Right atrium auricular region (tissue), 2 donors: ENCODE measurements at regions not wholly inside any gene's neighbourhood (a gene's known extent, or its start where the extent isn't known, plus 50 kb on each side); places are given as distances from the start of the nearest gene placed in this dataset.
"Not testable (repeated sequence)": the region's sequence is repeated elsewhere in the genome, so short reads cannot be mapped to it uniquely, and the experiment has no call there.

Experiments
- DNase-seq: peaks from one replicate; pipeline ENCODE4 v3.0.0-alpha.2; 2019; ENCODE audit warnings: low spot score
- H3K27ac ChIP-seq, 2 donors: fragments of 200-600 bp; sonication (generic); 1 replicate in 1 of 2; 2 replicates in 1 of 2; pipeline ENCODE4 v1.5.1; 2016 to 2019
- H3K27me3 ChIP-seq, 2 donors: fragments of 200-600 bp; sonication (generic); one replicate each; pipeline versions ENCODE4 v1.5.1 to v1.6.0; 2017 to 2019
- H3K36me3 ChIP-seq: fragments of 200-600 bp; sonication (generic); one replicate; pipeline ENCODE4 v1.5.1; 2016
- H3K4me1 ChIP-seq, 2 donors: fragments of 200-600 bp; sonication (generic); one replicate each; pipeline versions ENCODE4 v1.5.1 to v1.6.0; 2017 to 2019
- H3K4me3 ChIP-seq, 2 donors: fragments of 200-600 bp; sonication (generic); 1 replicate in 1 of 2; 2 replicates in 1 of 2; pipeline ENCODE4 v1.5.1; 2017 to 2019; ENCODE audit warnings: mild to moderate bottlenecking in 1 of 2, moderate library complexity in 1 of 2
- H3K9me3 ChIP-seq, 2 donors: fragments of 200-600 bp; sonication (generic); one replicate each; pipeline ENCODE4 v1.5.1; 2019
- TF ChIP-seq, protein P1 (sequence below), 2 donors: fragments of 200-600 bp; sonication (generic); IDR thresholded peaks; one replicate each; pipeline ENCODE4 v1.5.1; 2019; ENCODE audit warnings: antibody characterized with exemption in 2 of 2

DNA sequence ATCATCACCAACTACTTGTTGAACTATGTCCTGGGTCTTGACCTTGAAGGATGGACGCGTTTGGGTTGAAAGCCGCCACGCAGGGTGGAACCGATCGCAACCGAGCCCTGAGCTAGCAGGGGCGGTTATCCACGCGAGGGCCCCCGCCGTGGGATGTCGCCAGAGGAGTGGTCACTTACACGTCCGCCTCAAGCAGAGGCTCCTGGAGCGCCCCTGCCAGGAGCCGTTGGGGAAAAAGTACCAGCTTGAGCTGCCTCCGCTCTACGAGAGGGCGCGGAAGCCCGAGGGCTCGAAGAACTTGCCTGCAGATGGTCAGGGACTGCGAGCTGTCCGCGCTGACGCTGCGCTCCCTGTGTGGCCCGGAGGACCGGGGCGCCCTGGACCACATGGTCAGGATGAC is 100.7 kb upstream of the OR4C13 start:
- no peak for DNase-seq

DNA sequence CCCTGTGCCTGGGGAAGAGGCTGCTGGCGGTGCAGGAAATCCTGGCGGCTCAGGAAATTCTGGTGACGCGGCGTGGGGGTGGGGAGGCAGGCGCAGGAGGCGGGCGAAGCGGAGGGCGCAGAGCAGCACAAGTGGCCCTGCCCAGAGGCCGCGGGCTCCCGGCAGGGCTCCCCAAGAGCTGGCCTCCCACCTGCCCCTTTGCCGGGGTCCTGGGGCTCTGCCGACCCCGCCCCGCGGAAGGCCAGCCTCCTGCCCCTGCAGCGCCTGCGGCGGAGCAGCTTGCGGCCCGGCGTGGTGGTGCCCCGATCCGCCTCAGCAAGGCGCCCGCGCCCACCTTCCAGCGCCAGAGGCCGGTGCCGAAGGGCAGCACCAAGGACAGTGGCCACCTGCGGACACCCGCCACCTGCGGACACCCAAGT is 100.2 kb upstream of the OR4C13 start:
- TF ChIP-seq, protein P1, sequence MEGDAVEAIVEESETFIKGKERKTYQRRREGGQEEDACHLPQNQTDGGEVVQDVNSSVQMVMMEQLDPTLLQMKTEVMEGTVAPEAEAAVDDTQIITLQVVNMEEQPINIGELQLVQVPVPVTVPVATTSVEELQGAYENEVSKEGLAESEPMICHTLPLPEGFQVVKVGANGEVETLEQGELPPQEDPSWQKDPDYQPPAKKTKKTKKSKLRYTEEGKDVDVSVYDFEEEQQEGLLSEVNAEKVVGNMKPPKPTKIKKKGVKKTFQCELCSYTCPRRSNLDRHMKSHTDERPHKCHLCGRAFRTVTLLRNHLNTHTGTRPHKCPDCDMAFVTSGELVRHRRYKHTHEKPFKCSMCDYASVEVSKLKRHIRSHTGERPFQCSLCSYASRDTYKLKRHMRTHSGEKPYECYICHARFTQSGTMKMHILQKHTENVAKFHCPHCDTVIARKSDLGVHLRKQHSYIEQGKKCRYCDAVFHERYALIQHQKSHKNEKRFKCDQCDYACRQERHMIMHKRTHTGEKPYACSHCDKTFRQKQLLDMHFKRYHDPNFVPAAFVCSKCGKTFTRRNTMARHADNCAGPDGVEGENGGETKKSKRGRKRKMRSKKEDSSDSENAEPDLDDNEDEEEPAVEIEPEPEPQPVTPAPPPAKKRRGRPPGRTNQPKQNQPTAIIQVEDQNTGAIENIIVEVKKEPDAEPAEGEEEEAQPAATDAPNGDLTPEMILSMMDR (IDR thresholded peaks at IDR 0.05): no peak
- H3K27ac ChIP-seq: no peak overlapping the region
- H3K4me1 ChIP-seq: no peaks in the 10 kb centered on the region
- no peak overlapping the region for H3K4me3 ChIP-seq
- H3K27me3 ChIP-seq: no peaks in the 10 kb centered on the region
- no peaks in the 10 kb centered on the region for H3K36me3 ChIP-seq
- DNase-seq: no peak
- H3K9me3 ChIP-seq: no peaks in the 10 kb centered on the region

More for the DNA sequence above, 100.7 kb upstream of the OR4C13 start:
- no peaks in the 10 kb centered on the region for H3K4me1 ChIP-seq
- no peak overlapping the region for H3K27ac ChIP-seq
- H3K4me3 ChIP-seq: no peak overlapping the region
- no peaks in the 10 kb centered on the region for H3K27me3 ChIP-seq
- H3K9me3 ChIP-seq: no peaks in the 10 kb centered on the region
- H3K36me3 ChIP-seq: no peaks in the 10 kb centered on the region
- TF ChIP-seq, protein P1 (IDR thresholded peaks at IDR 0.05): no peak

DNA sequence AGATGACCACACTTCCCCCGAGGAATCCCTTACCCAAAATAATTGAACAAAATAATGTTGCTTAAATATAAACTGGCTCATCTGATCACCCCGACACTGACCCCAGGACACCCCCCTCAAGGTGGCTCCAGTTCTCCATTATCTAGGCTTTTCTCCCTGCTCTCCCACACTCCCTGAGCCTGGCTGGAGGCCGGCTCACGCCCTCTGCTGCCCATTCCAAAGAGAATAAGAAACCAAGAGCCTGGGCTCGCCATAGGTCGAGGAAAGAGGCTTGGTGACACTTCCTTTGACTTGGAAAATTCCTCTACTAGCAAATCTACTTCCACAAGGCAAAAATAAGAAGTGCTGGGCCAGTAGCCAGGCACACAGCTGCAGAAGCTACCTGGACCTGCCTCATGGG is 63.3 kb upstream of the OR4C13 start:
- not testable (repeated sequence) for H3K36me3 ChIP-seq, H3K9me3 ChIP-seq, DNase-seq, H3K27ac ChIP-seq, H3K4me3 ChIP-seq, H3K4me1 ChIP-seq, H3K27me3 ChIP-seq

DNA sequence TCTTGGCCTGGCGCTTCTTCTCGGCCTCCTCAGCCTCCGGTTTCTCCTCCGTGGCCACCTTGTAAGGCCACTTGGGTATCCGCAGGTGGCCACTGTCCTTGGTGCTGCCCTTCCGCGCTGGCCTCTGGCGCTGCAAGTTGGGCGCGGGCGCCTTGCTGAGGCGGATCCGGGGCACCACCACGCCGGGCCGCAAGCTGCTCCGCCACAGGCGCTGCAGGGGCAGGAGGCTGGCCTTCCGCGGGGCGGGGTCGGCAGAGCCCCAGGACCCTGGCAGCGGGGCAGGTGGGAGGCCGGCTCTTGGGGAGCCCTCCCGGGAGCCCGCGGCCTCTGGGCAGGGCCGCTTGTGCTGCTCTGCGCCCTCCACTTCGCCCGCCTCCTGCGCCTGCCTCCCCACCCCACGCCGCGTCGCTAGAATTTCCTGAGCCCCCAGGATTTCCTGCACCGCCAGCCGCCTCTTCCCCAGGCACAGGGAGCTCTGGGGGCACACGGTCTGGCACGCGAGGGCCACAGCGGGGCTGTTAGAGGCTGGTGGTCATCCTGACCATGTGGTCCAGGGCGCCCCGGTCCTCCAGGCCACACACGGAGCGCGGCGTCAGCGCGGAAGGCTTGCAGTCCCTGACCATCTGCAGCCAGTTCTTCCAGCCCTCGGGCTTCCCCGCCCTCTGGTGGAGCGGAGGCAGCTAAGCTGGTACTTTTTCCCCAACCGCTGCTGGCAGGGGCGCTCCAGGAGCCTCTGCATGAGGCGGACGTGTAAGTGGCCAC is 60.1 kb upstream of the OR4C13 start:
- H3K4me3 ChIP-seq, H3K4me1 ChIP-seq, H3K27me3 ChIP-seq, H3K27ac ChIP-seq, H3K36me3 ChIP-seq, DNase-seq: not testable (repeated sequence)
- H3K9me3 ChIP-seq: peaks cover 0 to 11% of the 10 kb centered on the region in 2 donors

DNA sequence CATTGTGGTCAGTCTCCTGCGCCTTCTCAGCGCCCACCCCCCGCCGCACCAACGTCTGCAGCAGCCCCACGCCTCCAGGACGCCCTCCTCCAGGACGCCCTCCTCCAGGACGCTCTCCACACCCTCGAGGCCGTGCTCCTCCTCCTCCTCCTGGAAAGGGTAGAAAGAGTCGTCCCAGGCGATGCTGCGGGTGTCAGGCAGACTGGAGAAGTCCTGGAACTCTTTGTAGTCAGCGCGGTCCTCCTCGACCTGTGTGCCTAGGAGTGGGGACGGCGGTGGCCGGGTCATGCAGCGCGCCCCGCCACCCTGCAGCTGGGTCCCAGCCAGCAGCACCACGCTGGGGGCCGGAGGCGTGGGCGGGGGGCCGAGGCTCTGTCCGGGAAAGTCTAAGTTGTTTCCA is 58.7 kb upstream of the OR4C13 start:
- H3K4me3 ChIP-seq, H3K36me3 ChIP-seq, DNase-seq, H3K27ac ChIP-seq, H3K27me3 ChIP-seq, H3K4me1 ChIP-seq: not testable (repeated sequence)
- H3K9me3 ChIP-seq: peaks cover 0 to 20% of the 10 kb centered on the region in 2 donors
